ENCODE measurements at regions not wholly inside any gene's neighbourhood (a gene's known extent, or its start where the extent isn't known, plus 50 kb on each side); places are given as distances from the start of the nearest gene placed in this dataset.

- H4K20me1 ChIP-seq (replicated peaks; ENCODE audit: control insufficient read depth, extremely low read depth, insufficient read depth, low read length), result no peaks in the 10 kb centered on the region
- H3K36me3 ChIP-seq (ENCODE audit: control insufficient read depth in 2 of 2, extremely low read depth in 1 of 2, insufficient read depth in 2 of 2, low read length in 2 of 2), result no peaks in the 10 kb centered on the region
- DNase-seq (ENCODE audit: low read depth, low spot score) (no peak), FAIRE-seq (no peak)
- CTCF ChIA-PET, result no interaction called here
- H3K4me2 ChIP-seq (ENCODE audit: insufficient read depth, low read length), result no peak overlapping the region
- TF ChIP-seq MYC (IDR thresholded peaks at IDR 0.05; ENCODE audit: low read depth, low read length), result no peak
- no peak for TF ChIP-seq POLR2AphosphoS5 (IDR thresholded peaks at IDR 0.05; ENCODE audit: insufficient read depth, low read depth, low read length)
- TF ChIP-seq JUN (IDR thresholded peaks at IDR 0.05; ENCODE audit: borderline replicate concordance, insufficient read depth, insufficient read length, low read depth), result no peak
- no peak for TF ChIP-seq GATA2 (IDR thresholded peaks at IDR 0.05; ENCODE audit: insufficient read depth, insufficient read length, low read depth, low read length)
- TF ChIP-seq, protein P1, sequence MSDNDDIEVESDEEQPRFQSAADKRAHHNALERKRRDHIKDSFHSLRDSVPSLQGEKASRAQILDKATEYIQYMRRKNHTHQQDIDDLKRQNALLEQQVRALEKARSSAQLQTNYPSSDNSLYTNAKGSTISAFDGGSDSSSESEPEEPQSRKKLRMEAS (IDR thresholded peaks at IDR 0.05; ENCODE audit: insufficient read depth, insufficient read length), result no peak
- no peak for TF ChIP-seq EZH2 (IDR thresholded peaks at IDR 0.05; ENCODE audit: borderline replicate concordance, low read depth, low read length, severe bottlenecking)
- TF ChIP-seq CTCF (IDR thresholded peaks at IDR 0.05; ENCODE audit: extremely low read depth in 1 of 2, insufficient read depth in 1 of 2, low read depth in 1 of 2, low read length in 2 of 2), result no peak
- TF ChIP-seq FOS (IDR thresholded peaks at IDR 0.05; ENCODE audit: borderline replicate concordance, insufficient read depth, low read length), result no peak
- no peak for TF ChIP-seq POLR2A (IDR thresholded peaks at IDR 0.05; ENCODE audit: low read depth, low read length)
- intact Hi-C loops (cut with micrococcal nuclease) (no loop called here), dilution Hi-C loops (cut with MboI; ENCODE audit: extremely low pct_ligation_motif_present, low sequenced_read_pairs) (no loop called here)
- H3K4me3 ChIP-seq (replicated peaks in 1 of 3; ENCODE audit: insufficient read depth in 1 of 3, low read depth in 1 of 3, low read length in 3 of 3), result no peak overlapping the region
- no peaks in the 10 kb centered on the region for H3K4me1 ChIP-seq (ENCODE audit: control insufficient read depth, extremely low read depth, insufficient read depth, low read length)
- no TSS peak for BruUV-seq (replicated peaks)
- H3K9me1 ChIP-seq (replicated peaks; ENCODE audit: control insufficient read depth, extremely low read depth, insufficient read depth, low read length), result no peaks in the 10 kb centered on the region
- no peak overlapping the region for H3K27ac ChIP-seq (ENCODE audit: insufficient read depth, low read depth, low read length)
- no peaks in the 10 kb centered on the region for H3K79me2 ChIP-seq (ENCODE audit: control insufficient read depth, insufficient read depth, low read length)
- no peaks in the 10 kb centered on the region for H3K27me3 ChIP-seq (ENCODE audit: control insufficient read depth in 2 of 2, insufficient read depth in 2 of 2, low read length in 2 of 2)
- H2AFZ ChIP-seq (ENCODE audit: low read depth, low read length), result no peak overlapping the region
- POLR2A ChIA-PET, result no interaction called here
- no peak overlapping the region for H3K9ac ChIP-seq (replicated peaks; ENCODE audit: extremely low read depth, insufficient read depth, low read length)
- H3K9me3 ChIP-seq (replicated peaks; ENCODE audit: control insufficient read depth, insufficient read depth, low read length), result no peaks in the 10 kb centered on the region
Measured at GRCh38 chr11:97349201-97349600, 959.4 kb downstream of the JRKL start.

Measured in endothelial cell of umbilical vein (primary cell).